Occipital lobe (tissue), 1 donor: ENCODE measurements at regions not wholly inside any gene's neighbourhood (a gene's known extent, or its start where the extent isn't known, plus 50 kb on each side); places are given as distances from the start of the nearest gene placed in this dataset.
A peak's percentile ranks its signal among the peaks of the same experiment; 100 is the strongest.
"Not testable (repeated sequence)": the region's sequence is repeated elsewhere in the genome, so short reads cannot be mapped to it uniquely, and the experiment has no call there.

Experiments
- DNase-seq: peaks from one replicate; lab custom pipeline; 2025; lab: John Stamatoyannopoulos, UW

GRCh38 chr5:97922776-97923175 is 739.7 kb upstream of the RIOK2 start:
- DNase-seq: no peak

- no peak for DNase-seq
Observed at GRCh38 chr5:97923496-97923895, 740.4 kb upstream of the RIOK2 start.

GRCh38 chr5:97923997-97924396 is 741.0 kb upstream of the RIOK2 start:
- no peak for DNase-seq

GRCh38 chr5:97929383-97929782 is 746.3 kb upstream of the RIOK2 start:
- DNase-seq: no peak

GRCh38 chr5:97931829-97932228 is 748.8 kb upstream of the RIOK2 start:
- DNase-seq: no peak

GRCh38 chr5:97936231-97936630 is 753.2 kb upstream of the RIOK2 start:
- no peak for DNase-seq

GRCh38 chr5:97937846-97938245 is 754.8 kb upstream of the RIOK2 start:
- no peak for DNase-seq

GRCh38 chr5:97943036-97943435 is 760.0 kb upstream of the RIOK2 start:
- DNase-seq: no peak

GRCh38 chr5:97951139-97951538 is 768.1 kb upstream of the RIOK2 start:
- DNase-seq: no peak

- DNase-seq: no peak
Observed at GRCh38 chr5:97955450-97955849, 772.4 kb upstream of the RIOK2 start.

GRCh38 chr5:97967292-97967691 is 784.2 kb upstream of the RIOK2 start:
- DNase-seq: no peak

GRCh38 chr5:97968346-97968745 is 785.3 kb upstream of the RIOK2 start:
- no peak for DNase-seq

GRCh38 chr5:97979740-97980139 is 793.7 kb upstream of the RGMB start:
- DNase-seq: no peak

GRCh38 chr5:97980291-97980690 is 793.2 kb upstream of the RGMB start:
- no peak for DNase-seq

GRCh38 chr5:97986069-97986468 is 787.4 kb upstream of the RGMB start:
- no peak for DNase-seq

- no peak for DNase-seq
Observed at GRCh38 chr5:97991236-97991635, 782.2 kb upstream of the RGMB start.

GRCh38 chr5:97998941-97999340 is 774.5 kb upstream of the RGMB start:
- peak; percentile 11 for DNase-seq

GRCh38 chr5:98004463-98004862 is 769.0 kb upstream of the RGMB start:
- DNase-seq: no peak

- no peak for DNase-seq
Observed at GRCh38 chr5:98016771-98017170, 756.7 kb upstream of the RGMB start.

GRCh38 chr5:98030273-98030672 is 743.2 kb upstream of the RGMB start:
- DNase-seq: not testable (repeated sequence)

GRCh38 chr5:98031036-98031435 is 742.4 kb upstream of the RGMB start:
- DNase-seq: not testable (repeated sequence)

GRCh38 chr5:98031496-98031895 is 742.0 kb upstream of the RGMB start:
- no peak for DNase-seq

- no peak for DNase-seq
Observed at GRCh38 chr5:98031926-98032325, 741.5 kb upstream of the RGMB start.

GRCh38 chr5:98041661-98042060 is 731.8 kb upstream of the RGMB start:
- no peak for DNase-seq

GRCh38 chr5:98042521-98042920 is 730.9 kb upstream of the RGMB start:
- no peak for DNase-seq
